Suprapubic skin (tissue), 4 donors: ENCODE measurements at regions not wholly inside any gene's neighbourhood (a gene's known extent, or its start where the extent isn't known, plus 50 kb on each side); places are given as distances from the start of the nearest gene placed in this dataset.

Experiments used
- DNase-seq, 2 donors: peaks; one replicate each; pipeline ENCODE4 v3.0.0-alpha.2; 2019; ENCODE audit warnings: low spot score in 2 of 2
- H3K27ac ChIP-seq: fragments of 200-600 bp; sonication (generic); one replicate; pipeline ENCODE4 v1.5.1; 2019
- H3K27me3 ChIP-seq: fragments of 200-600 bp; sonication (generic); one replicate; pipeline ENCODE4 v1.5.1; 2019
- H3K36me3 ChIP-seq: fragments of 200-600 bp; sonication (generic); one replicate; pipeline ENCODE4 v1.5.1; 2019
- H3K4me1 ChIP-seq: fragments of 200-600 bp; sonication (generic); one replicate; pipeline ENCODE4 v1.5.1; 2019
- H3K4me3 ChIP-seq: fragments of 200-600 bp; sonication (generic); one replicate; pipeline ENCODE4 v1.5.1; 2019; ENCODE audit warnings: mild to moderate bottlenecking
- H3K9me3 ChIP-seq: fragments of 200-600 bp; sonication (generic); one replicate; pipeline ENCODE4 v1.5.1; 2019
- EP300 ChIP-seq: sonication (generic); formaldehyde crosslinking; IDR thresholded peaks from one replicate; pipeline ENCODE4 v1.6.1; 2017; ENCODE audit warnings: antibody characterized with exemption
- POLR2A ChIP-seq, 2 donors: fragments of 450-650 bp; IDR thresholded peaks; one replicate each; pipeline ENCODE4 v1.6.1; 2017; ENCODE audit warnings: antibody characterized with exemption in 2 of 2, mild to moderate bottlenecking in 2 of 2, moderate library complexity in 2 of 2
- POLR2AphosphoS5 ChIP-seq, 3 donors: sonication (generic); formaldehyde crosslinking; IDR thresholded peaks; one replicate each; pipeline ENCODE4 v1.6.1; 2017; ENCODE audit warnings: antibody characterized with exemption in 3 of 3
- WGBS: methylation state at CpG from one replicate; pipeline ENCODE4 v1.1.5; 2018; 5-methylcytosine and 5-hydroxymethylcytosine counted together
- TF ChIP-seq, protein P1 (sequence below), 2 donors: fragments of 200-600 bp in 1 of 2; fragments of 450-650 bp in 1 of 2; sonication (generic) in 1 of 2; IDR thresholded peaks; one replicate each; pipeline ENCODE4 v1.5.1; 2016 to 2019; ENCODE audit warnings: antibody characterized with exemption in 2 of 2, mild to moderate bottlenecking in 1 of 2, moderate library complexity in 1 of 2

DNA sequence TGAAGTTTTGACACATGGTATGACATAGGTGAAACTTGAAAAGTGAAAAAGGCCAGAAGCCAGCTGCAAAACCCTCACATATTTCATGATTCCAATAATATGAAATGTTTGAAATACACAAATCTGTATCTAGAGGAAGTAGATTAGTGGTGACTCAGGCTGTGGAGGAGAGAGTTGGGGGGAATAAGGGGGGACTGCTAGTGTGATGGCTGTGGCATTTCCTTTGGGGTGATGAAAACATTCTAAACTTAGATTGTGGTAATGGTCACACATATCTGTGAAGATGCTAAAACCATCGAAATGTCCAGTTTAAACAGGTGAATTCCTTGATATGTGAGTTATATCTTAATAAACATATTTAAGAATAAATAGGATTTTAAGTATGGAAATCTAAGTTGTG, 343.5 kb upstream of the SFRP2 start:
- Histone ChIP-seq H3K4me1 (no peaks in the 10 kb centered on the region), H3K9me3 (no peaks in the 10 kb centered on the region), H3K36me3 (no peaks in the 10 kb centered on the region), H3K4me3 (no peak overlapping the region), H3K27ac (no peak overlapping the region), H3K27me3 (no peaks in the 10 kb centered on the region)
- 86% methylated on average over 1 of the region's 1 CpG for WGBS
- no peak for DNase-seq
- TF ChIP-seq, protein P1, sequence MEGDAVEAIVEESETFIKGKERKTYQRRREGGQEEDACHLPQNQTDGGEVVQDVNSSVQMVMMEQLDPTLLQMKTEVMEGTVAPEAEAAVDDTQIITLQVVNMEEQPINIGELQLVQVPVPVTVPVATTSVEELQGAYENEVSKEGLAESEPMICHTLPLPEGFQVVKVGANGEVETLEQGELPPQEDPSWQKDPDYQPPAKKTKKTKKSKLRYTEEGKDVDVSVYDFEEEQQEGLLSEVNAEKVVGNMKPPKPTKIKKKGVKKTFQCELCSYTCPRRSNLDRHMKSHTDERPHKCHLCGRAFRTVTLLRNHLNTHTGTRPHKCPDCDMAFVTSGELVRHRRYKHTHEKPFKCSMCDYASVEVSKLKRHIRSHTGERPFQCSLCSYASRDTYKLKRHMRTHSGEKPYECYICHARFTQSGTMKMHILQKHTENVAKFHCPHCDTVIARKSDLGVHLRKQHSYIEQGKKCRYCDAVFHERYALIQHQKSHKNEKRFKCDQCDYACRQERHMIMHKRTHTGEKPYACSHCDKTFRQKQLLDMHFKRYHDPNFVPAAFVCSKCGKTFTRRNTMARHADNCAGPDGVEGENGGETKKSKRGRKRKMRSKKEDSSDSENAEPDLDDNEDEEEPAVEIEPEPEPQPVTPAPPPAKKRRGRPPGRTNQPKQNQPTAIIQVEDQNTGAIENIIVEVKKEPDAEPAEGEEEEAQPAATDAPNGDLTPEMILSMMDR (IDR thresholded peaks at IDR 0.05) = no peak
- no peak for TF ChIP-seq POLR2AphosphoS5 (IDR thresholded peaks at IDR 0.05)
- no peak for TF ChIP-seq EP300
- no peak for TF ChIP-seq POLR2A (IDR thresholded peaks at IDR 0.05)

DNA sequence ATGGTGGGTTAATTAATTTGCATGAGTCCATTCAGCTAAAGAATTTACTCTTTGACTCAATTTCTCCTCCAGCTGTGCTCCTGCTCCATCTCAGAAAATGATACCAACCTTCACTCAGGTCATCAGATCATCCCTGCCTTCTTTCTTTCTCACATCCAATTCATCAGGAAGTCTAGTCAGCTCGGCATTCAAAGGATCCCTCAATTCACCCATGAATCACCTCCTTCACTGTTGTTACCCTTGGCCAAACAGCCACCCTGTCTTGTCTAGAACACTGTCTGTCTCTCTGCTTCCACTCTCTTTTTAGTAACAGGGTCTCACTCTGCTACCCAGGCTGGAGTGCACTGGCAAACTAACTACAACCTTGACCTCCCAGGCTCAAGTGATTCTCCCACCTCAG, 337.4 kb upstream of the SFRP2 start:
- Histone ChIP-seq H3K36me3 (no peaks in the 10 kb centered on the region), H3K4me3 (no peak overlapping the region), H3K4me1 (no peaks in the 10 kb centered on the region), H3K27ac (no peak overlapping the region), H3K27me3 (no peaks in the 10 kb centered on the region), H3K9me3 (no peaks in the 10 kb centered on the region)
- TF ChIP-seq, protein P1 (IDR thresholded peaks at IDR 0.05) = no peak
- no peak for TF ChIP-seq EP300
- TF ChIP-seq POLR2A (IDR thresholded peaks at IDR 0.05) = no peak
- no peak for TF ChIP-seq POLR2AphosphoS5 (IDR thresholded peaks at IDR 0.05)
- DNase-seq = no peak
- 96% methylated on average over 1 of the region's 1 CpG for WGBS

DNA sequence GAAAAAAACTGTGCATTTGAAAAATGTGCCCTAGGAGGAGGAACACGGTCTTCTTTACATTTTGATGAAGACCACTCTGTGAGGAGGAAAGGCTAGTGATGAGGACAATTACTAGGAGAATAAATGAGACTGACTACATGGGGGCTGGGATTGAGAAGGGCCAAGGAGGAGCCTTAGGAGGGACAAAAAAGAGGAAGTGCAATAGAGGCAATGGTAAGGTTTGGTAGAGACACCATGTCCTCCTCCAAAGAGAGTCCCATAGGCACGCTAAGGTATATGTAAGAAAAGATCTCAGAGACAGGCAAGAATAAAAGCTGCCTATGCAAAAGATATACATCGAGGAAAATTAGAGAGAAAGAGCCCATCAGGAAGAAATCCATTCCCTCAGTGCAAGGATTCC, 336.5 kb upstream of the SFRP2 start:
- Histone ChIP-seq H3K4me3 (no peak overlapping the region), H3K27me3 (no peaks in the 10 kb centered on the region), H3K4me1 (no peaks in the 10 kb centered on the region), H3K36me3 (no peaks in the 10 kb centered on the region), H3K9me3 (no peaks in the 10 kb centered on the region), H3K27ac (no peak overlapping the region)
- TF ChIP-seq POLR2A (IDR thresholded peaks at IDR 0.05) (no peak), EP300 (no peak), POLR2AphosphoS5 (IDR thresholded peaks at IDR 0.05) (no peak)
- TF ChIP-seq, protein P1 (IDR thresholded peaks at IDR 0.05) = no peak
- 83% methylated on average over 3 of the region's 3 CpGs for WGBS
- DNase-seq = no peak

DNA sequence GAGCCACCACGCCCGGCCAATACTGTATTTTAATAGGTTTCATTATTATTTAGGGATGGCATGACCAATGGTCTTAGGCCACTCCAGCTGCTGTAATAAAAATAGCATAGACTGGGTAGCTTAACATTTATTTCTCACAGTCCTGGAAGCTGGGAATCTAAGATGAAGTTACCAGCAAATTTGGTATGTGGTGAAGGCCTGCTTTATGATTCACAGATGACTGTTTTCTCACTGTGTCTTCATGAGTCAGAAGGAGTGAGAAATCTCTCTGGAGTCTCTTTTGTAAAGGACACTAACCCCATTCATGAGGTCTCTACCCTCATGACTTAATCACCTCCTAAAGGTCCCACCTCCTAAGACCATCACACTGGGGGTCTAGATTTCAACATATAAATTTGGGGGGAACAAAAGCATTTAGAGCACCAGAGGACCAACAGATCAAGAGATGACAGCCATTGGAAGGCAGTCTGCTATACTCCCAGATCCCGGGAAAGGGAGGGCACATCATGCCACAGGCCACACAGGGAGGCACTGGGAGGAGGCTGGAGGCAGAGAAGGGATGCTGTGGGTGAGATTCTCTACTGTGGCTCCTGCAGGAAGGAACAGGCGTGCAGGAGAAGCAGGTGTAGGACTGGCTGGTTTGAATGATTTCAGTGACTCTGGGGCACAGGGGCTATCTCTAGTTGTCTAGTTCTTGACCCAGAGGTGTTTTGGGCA, 335.8 kb upstream of the SFRP2 start:
- 59% methylated on average over 4 of the region's 4 CpGs for WGBS
- no peak for DNase-seq
- no peaks in the 10 kb centered on the region for H3K36me3 ChIP-seq
- no peak overlapping the region for H3K27ac ChIP-seq
- H3K27me3 ChIP-seq = no peaks in the 10 kb centered on the region
- H3K4me3 ChIP-seq = no peak overlapping the region
- TF ChIP-seq POLR2A (IDR thresholded peaks at IDR 0.05) (no peak), EP300 (no peak), POLR2AphosphoS5 (IDR thresholded peaks at IDR 0.05) (no peak)
- TF ChIP-seq, protein P1 (IDR thresholded peaks at IDR 0.05) = no peak
- no peaks in the 10 kb centered on the region for H3K9me3 ChIP-seq
- no peaks in the 10 kb centered on the region for H3K4me1 ChIP-seq

DNA sequence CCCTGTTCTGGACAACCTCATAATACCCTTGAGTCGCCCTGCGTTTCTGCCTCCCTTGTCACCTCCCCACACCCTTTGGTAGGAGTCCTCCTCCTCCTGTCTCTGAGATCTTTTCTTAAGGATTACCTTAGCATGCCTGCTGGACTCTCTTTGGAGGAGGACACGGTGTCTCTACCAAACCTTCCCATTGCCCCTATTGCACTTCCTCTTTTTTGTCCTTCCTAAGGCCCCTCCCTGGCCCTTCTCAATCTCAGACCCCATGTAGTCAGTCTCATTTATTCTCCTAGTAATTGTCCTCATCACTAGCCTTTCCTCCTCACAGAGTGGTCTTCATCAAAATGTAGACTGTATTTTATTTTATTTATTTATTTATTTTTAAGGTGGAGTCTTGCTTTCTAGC, 335.0 kb upstream of the SFRP2 start:
- Histone ChIP-seq H3K9me3 (no peaks in the 10 kb centered on the region), H3K36me3 (no peaks in the 10 kb centered on the region), H3K4me1 (no peaks in the 10 kb centered on the region), H3K27ac (no peak overlapping the region), H3K27me3 (no peaks in the 10 kb centered on the region), H3K4me3 (no peak overlapping the region)
- 61% methylated on average over 3 of the region's 3 CpGs for WGBS
- DNase-seq = no peak
- TF ChIP-seq, protein P1 (IDR thresholded peaks at IDR 0.05) = no peak
- TF ChIP-seq POLR2AphosphoS5 (IDR thresholded peaks at IDR 0.05) (no peak), POLR2A (IDR thresholded peaks at IDR 0.05) (no peak), EP300 (no peak)
